ENCODE measurements at regions not wholly inside any gene's neighbourhood (a gene's known extent, or its start where the extent isn't known, plus 50 kb on each side); places are given as distances from the start of the nearest gene placed in this dataset.

- CTCF ChIA-PET, result no interaction called here
- no peaks in the 10 kb centered on the region for H3K79me1 ChIP-seq (ENCODE audit: low read depth in 1 of 2, low read length in 2 of 2)
- no peak for ATAC-seq (ENCODE audit: low read depth)
- peaks cover 24% of the 10 kb centered on the region for H3K9me3 ChIP-seq (ENCODE audit: control insufficient read depth, insufficient read depth, low read length)
- H2BK120ac ChIP-seq (ENCODE audit: low read depth, low read length), result no peak overlapping the region
- no peak for DNase-seq
- in situ Hi-C loops (cut with MboI; ENCODE audit: low sequenced_read_pairs) (no loop called here), dilution Hi-C loops (cut with HindIII; ENCODE audit: low sequenced_read_pairs, unreplicated experiment) (no loop called here), intact Hi-C loops (cut with micrococcal nuclease) (no loop called here)
- no peaks in the 10 kb centered on the region for H4K20me1 ChIP-seq (ENCODE audit: insufficient read depth, low read length)
- H2BK20ac ChIP-seq (ENCODE audit: low read depth, low read length), result no peak overlapping the region
- no TSS peak for BruUV-seq (replicated peaks)
- no peak overlapping the region for H2BK5ac ChIP-seq (ENCODE audit: low read depth, low read length, poor library complexity, severe bottlenecking)
- H2AK5ac ChIP-seq (ENCODE audit: low read depth, low read length), result no peak overlapping the region
- no peak overlapping the region for H3K14ac ChIP-seq (replicated peaks; ENCODE audit: low read depth, low read length)
- no peaks in the 10 kb centered on the region for H3K27me3 ChIP-seq (ENCODE audit: control insufficient read depth, insufficient read depth, low read length)
- no peak overlapping the region for H2BK15ac ChIP-seq (ENCODE audit: low read depth, low read length)
- H3K27ac ChIP-seq (ENCODE audit: insufficient read depth, low read length), result no peak overlapping the region
- no peak overlapping the region for H3K18ac ChIP-seq (ENCODE audit: low read depth, low read length)
- POLR2A ChIA-PET (ENCODE audit: unreplicated experiment), result no interaction called here
- H2AK9ac ChIP-seq (replicated peaks; ENCODE audit: low read depth, low read length, poor library complexity), result no peak overlapping the region
- no peak overlapping the region for H4K8ac ChIP-seq (ENCODE audit: low read depth in 2 of 2, low read length in 2 of 2)
- H3K36me3 ChIP-seq (ENCODE audit: control insufficient read depth, insufficient read depth, low read length), result no peaks in the 10 kb centered on the region
- no peak overlapping the region for H2AFZ ChIP-seq (replicated peaks; ENCODE audit: low read length, poor library complexity)
- no peak overlapping the region for H3K56ac ChIP-seq (ENCODE audit: extremely low read depth, insufficient read depth, low read length)
- no peak overlapping the region for H3K4me2 ChIP-seq (ENCODE audit: low read depth, low read length)
- H3K4me1 ChIP-seq (ENCODE audit: control insufficient read depth, insufficient read depth, low read length), result no peaks in the 10 kb centered on the region
- no peak overlapping the region for H3K9ac ChIP-seq (ENCODE audit: low read depth, low read length)
- H3K23ac ChIP-seq (ENCODE audit: low read depth, low read length), result no peak overlapping the region
- H3K4ac ChIP-seq (ENCODE audit: low read depth, low read length), result no peak overlapping the region
- H3K4me3 ChIP-seq (ENCODE audit: insufficient read depth, low read depth, low read length), result no peak overlapping the region
- no peak overlapping the region for H4K91ac ChIP-seq (ENCODE audit: insufficient read depth, low read depth, low read length)
- H4K5ac ChIP-seq (ENCODE audit: low read depth, low read length), result no peak overlapping the region
- 38% methylated on average over 2 of the region's 9 CpGs; no CpG with 5 or more reads in 1 of the 2 experiments for WGBS, 2 experiments (ENCODE audit: extremely low coverage in 2 of 2, insufficient read length in 1 of 2)
- TF ChIP-seq MAFK (IDR thresholded peaks at IDR 0.05; ENCODE audit: low read depth, low read length), result no peak
- no peak for TF ChIP-seq NFE2L2 (IDR thresholded peaks at IDR 0.05; ENCODE audit: low read depth, low read length)
- no peak for TF ChIP-seq ELK1 (IDR thresholded peaks at IDR 0.05; ENCODE audit: borderline replicate concordance, low read depth, low read length)
- TF ChIP-seq FOS (IDR thresholded peaks at IDR 0.05; ENCODE audit: low read depth, low read length), result no peak
- no peaks in the 10 kb centered on the region for H3K9me1 ChIP-seq (ENCODE audit: insufficient read depth, low read length)
These were observed 524.8 kb upstream of the EEF2KMT start for GRCh38 chr16:5622234-5622884.
